OCI-LY3 (cell line): ENCODE measurements at regions not wholly inside any gene's neighbourhood (a gene's known extent, or its start where the extent isn't known, plus 50 kb on each side); places are given as distances from the start of the nearest gene placed in this dataset.

Experiments
- H2AFZ ChIP-seq: fragments of 200-600, 300-600 bp; shearing (Covaris generic); 2 replicates; pipeline ENCODE4 v1.6.0; 2014; ENCODE audit warnings: antibody characterized with exemption, low read depth, low read length
- H3K27ac ChIP-seq: fragments of 200-600, 300-600 bp; sonication (generic); 2 replicates; pipeline ENCODE4 v1.5.1; 2014; ENCODE audit warnings: mild to moderate bottlenecking, low read length, moderate library complexity, mixed read lengths
- H3K27me3 ChIP-seq: fragments of 200-600, 300-600 bp; sonication (generic); 2 replicates; pipeline ENCODE4 v1.6.1; 2014; ENCODE audit warnings: low read depth, low read length, mixed read lengths
- H3K36me3 ChIP-seq: fragments of 200-600, 300-600 bp; sonication (generic); replicated peaks from 2 replicates; pipeline ENCODE3; 2014; ENCODE audit warnings: low read depth, low read length, mixed read lengths
- H3K4me1 ChIP-seq: fragments of 300-600, 200-600 bp; sonication (generic); 2 replicates; pipeline ENCODE4 v1.6.1; 2014; ENCODE audit warnings: low read length, mixed read lengths
- H3K4me2 ChIP-seq: fragments of 200-600, 300-600 bp; sonication (generic); 2 replicates; pipeline ENCODE4 v1.6.1; 2014; ENCODE audit warnings: low read length, mixed read lengths
- H3K4me3 ChIP-seq: fragments of 300-600, 200-600 bp; sonication (generic); 2 replicates; pipeline ENCODE4 v1.5.1; 2014; ENCODE audit warnings: antibody characterized with exemption, mild to moderate bottlenecking, low read length, moderate library complexity
- H3K79me2 ChIP-seq: fragments of 300-600, 200-600 bp; shearing (Covaris generic); 2 replicates; pipeline ENCODE4 v1.6.1; 2014; ENCODE audit warnings: mild to moderate bottlenecking, low read length, mixed read lengths
- H3K9ac ChIP-seq: fragments of 300-600, 200-600 bp; shearing (Covaris generic); 2 replicates; pipeline ENCODE4 v1.6.0; 2014; ENCODE audit warnings: mild to moderate bottlenecking, low read length, moderate library complexity
- H3K9me3 ChIP-seq: fragments of 200-600, 300-600 bp; shearing (Covaris generic); 2 replicates; pipeline ENCODE4 v1.6.1; 2014; ENCODE audit warnings: low read length, mixed read lengths; ENCODE audit not compliant: insufficient read depth
- H4K20me1 ChIP-seq: fragments of 200-600, 300-600 bp; sonication (generic); 2 replicates; pipeline ENCODE4 v1.6.1; 2016; ENCODE audit warnings: low read length, mixed read lengths; ENCODE audit not compliant: insufficient read depth
- CTCF ChIP-seq: fragments of 200-600, 300-600 bp; sonication (generic); IDR thresholded peaks from 2 replicates; pipeline ENCODE4 v1.5.1; 2014; ENCODE audit warnings: antibody characterized with exemption, low read length, low read depth
- EZH2phosphoT487 ChIP-seq: fragments of 200-600 bp; shearing (Covaris generic); IDR thresholded peaks from 2 replicates; pipeline ENCODE4 v1.6.1; 2018; ENCODE audit warnings: antibody characterized with exemption, mixed run types, low read depth

GRCh38 chr6:74113901-74114300 is 417.9 kb downstream of the CD109 start:
- Histone ChIP-seq H3K79me2 (no peaks in the 10 kb centered on the region), H4K20me1 (0 out of 2 replicates have a peak, but pooled peaks cover 3% of the 10 kb centered on the region), H3K4me2 (no peak overlapping the region), H3K4me1 (peaks cover 10% of the 10 kb centered on the region), H3K27ac (no peak overlapping the region), H3K4me3 (no peak overlapping the region), H2AFZ (no peak overlapping the region), H3K9me3 (no peaks in the 10 kb centered on the region), H3K27me3 (peaks cover 5% of the 10 kb centered on the region; the same call in 1 of the 2 replicates), H3K9ac (no peak overlapping the region), H3K36me3 (no peaks in the 10 kb centered on the region)
- TF ChIP-seq CTCF (no peak), EZH2phosphoT487 (no peak)

GRCh38 chr6:74103417-74103816 is 407.4 kb downstream of the CD109 start:
- Histone ChIP-seq H3K27me3 (no peaks in the 10 kb centered on the region), H3K79me2 (no peaks in the 10 kb centered on the region)

GRCh38 chr6:74100719-74101287 is 404.8 kb downstream of the CD109 start:
- Histone ChIP-seq H3K4me3 (no peak overlapping the region), H3K27me3 (no peaks in the 10 kb centered on the region), H3K36me3 (no peaks in the 10 kb centered on the region), H3K4me2 (no peak overlapping the region), H2AFZ (no peak overlapping the region), H3K79me2 (no peaks in the 10 kb centered on the region), H3K9me3 (no peaks in the 10 kb centered on the region), H4K20me1 (no peaks in the 10 kb centered on the region), H3K9ac (no peak overlapping the region), H3K4me1 (peaks cover 2% of the 10 kb centered on the region), H3K27ac (no peak overlapping the region)
- no peak for TF ChIP-seq CTCF
- no peak for TF ChIP-seq EZH2phosphoT487

More at GRCh38 chr6:74103417-74103816, 407.4 kb downstream of the CD109 start:
- TF ChIP-seq EZH2phosphoT487 (no peak), CTCF (no peak)
- no peak overlapping the region for H3K27ac ChIP-seq
- no peak overlapping the region for H2AFZ ChIP-seq
- no peak overlapping the region for H3K9ac ChIP-seq
- H3K4me2 ChIP-seq, result no peak overlapping the region
- no peaks in the 10 kb centered on the region for H4K20me1 ChIP-seq
- no peak overlapping the region for H3K4me3 ChIP-seq
- no peaks in the 10 kb centered on the region for H3K4me1 ChIP-seq
- H3K9me3 ChIP-seq, result no peaks in the 10 kb centered on the region
- no peaks in the 10 kb centered on the region for H3K36me3 ChIP-seq

- no peak overlapping the region for H3K4me2 ChIP-seq
Observed at GRCh38 chr6:74096329-74096728, 400.3 kb downstream of the CD109 start.

More at GRCh38 chr6:74096329-74096728, 400.3 kb downstream of the CD109 start:
- Histone ChIP-seq H3K27me3 (no peaks in the 10 kb centered on the region), H3K4me1 (peaks cover 11% of the 10 kb centered on the region), H4K20me1 (no peaks in the 10 kb centered on the region), H3K79me2 (no peaks in the 10 kb centered on the region), H3K4me3 (no peak overlapping the region), H3K9me3 (no peaks in the 10 kb centered on the region), H2AFZ (no peak overlapping the region), H3K9ac (no peak overlapping the region), H3K36me3 (no peaks in the 10 kb centered on the region), H3K27ac (no peak overlapping the region)
- TF ChIP-seq EZH2phosphoT487, result no peak
- no peak for TF ChIP-seq CTCF
